Activated CD4-positive, alpha-beta T cell treated with anti-CD3 and anti-CD28 coated beads for 36 hours (primary cell): ENCODE measurements at regions not wholly inside any gene's neighbourhood (a gene's known extent, or its start where the extent isn't known, plus 50 kb on each side); places are given as distances from the start of the nearest gene placed in this dataset.

Experiments
- ATAC-seq: fragments of 200-7000 bp; cut with Tn5 transposase; one replicate; pipeline ENCODE4 v1.10.0; 2021; ENCODE audit warnings: mild to moderate bottlenecking, moderate library complexity
- CTCF ChIA-PET: fragments of 350-600 bp; sonication (Branson Sonifier 250); formaldehyde crosslinking; loops from one replicate; lab custom pipeline; 2021; ENCODE audit warnings: antibody characterized with exemption; lab: Charles Lee
- POLR2A ChIA-PET: fragments of 350-600 bp; sonication (Branson Sonifier 250); formaldehyde crosslinking; loops from one replicate; lab custom pipeline; 2021; ENCODE audit warnings: antibody characterized with exemption, inconsistent platforms; lab: Charles Lee
- DNase-seq: peaks from one replicate; pipeline ENCODE4 v3.0.0-alpha.2; 2020
- H3K27ac Mint-ChIP-seq: one replicate; pipeline ENCODE4 v1.8.0; 2021; ENCODE audit warnings: mixed read lengths
- H3K27me3 Mint-ChIP-seq: one replicate; pipeline ENCODE4 v1.8.0; 2021; ENCODE audit warnings: mixed read lengths
- H3K36me3 Mint-ChIP-seq: one replicate; pipeline ENCODE4 v1.8.0; 2021; ENCODE audit warnings: low read depth, mixed read lengths
- H3K4me1 Mint-ChIP-seq: one replicate; pipeline ENCODE4 v1.8.0; 2021; ENCODE audit warnings: mixed read lengths
- H3K4me3 Mint-ChIP-seq: one replicate; pipeline ENCODE4 v1.8.0; 2021; ENCODE audit warnings: mild to moderate bottlenecking, moderate library complexity, mixed read lengths
- H3K9me3 Mint-ChIP-seq: one replicate; pipeline ENCODE4 v1.8.0; 2021; ENCODE audit warnings: low read depth, mixed read lengths
- intact Hi-C, 2 experiments: fragments of 100-400 bp; cut with DNase I in 1 of 2; cut with micrococcal nuclease in 1 of 2; formaldehyde crosslinking; loops; one replicate each; pipeline versions ENCODE4 v1.14.2 to v1.15.1; 2022 to 2024; cut with DNase I, micrococcal nuclease

DNA sequence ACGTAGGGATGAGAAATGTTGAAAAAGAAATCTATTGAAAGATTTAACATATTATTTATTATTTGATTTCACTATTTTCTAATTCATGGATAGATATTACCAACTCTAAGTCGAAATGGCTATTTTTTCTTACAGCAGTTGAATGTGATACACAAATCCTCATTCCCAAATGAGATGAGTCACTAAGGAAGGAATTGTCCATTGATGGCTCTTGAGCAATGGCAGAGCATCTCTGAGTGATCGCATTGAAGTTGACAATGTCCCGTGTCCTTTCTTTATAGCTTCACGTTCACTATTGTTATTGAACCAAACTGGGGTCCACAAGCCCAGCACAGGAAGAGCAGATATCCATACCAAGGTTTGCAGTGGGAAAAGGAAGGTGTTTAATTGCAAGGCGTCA lies 648.3 kb upstream of the SPRY2 start:
- Mint-ChIP-seq H3K4me1 (no peaks in the 10 kb centered on the region), H3K27me3 (no peaks in the 10 kb centered on the region), H3K4me3 (no peak overlapping the region), H3K36me3 (no peaks in the 10 kb centered on the region), H3K27ac (no peak overlapping the region), H3K9me3 (peaks cover 10% of the 10 kb centered on the region)
- no peak for DNase-seq
- intact Hi-C loops, result no loop called here
- CTCF ChIA-PET, result no interaction called here
- POLR2A ChIA-PET, result no interaction called here
- ATAC-seq, result no peak

- Mint-ChIP-seq H3K36me3 (no peaks in the 10 kb centered on the region), H3K27me3 (no peaks in the 10 kb centered on the region), H3K4me3 (no peak overlapping the region), H3K4me1 (no peaks in the 10 kb centered on the region), H3K9me3 (peaks cover 10% of the 10 kb centered on the region), H3K27ac (no peak overlapping the region)
- ChIA-PET CTCF (no interaction called here), POLR2A (no interaction called here)
- ATAC-seq, result no peak
- intact Hi-C loops, result no loop called here
- no peak for DNase-seq
These were observed 647.6 kb upstream of the SPRY2 start for GRCh38 chr13:80988391-80989151.

GRCh38 chr13:80979035-80979641 lies 638.2 kb upstream of the SPRY2 start:
- intact Hi-C loops, result loop anchor here (1.0 kb wide), 1 partner anchor 38 kb away; no protein-coding TSS in a partner anchor
- ATAC-seq, result peak; percentile 55

DNA sequence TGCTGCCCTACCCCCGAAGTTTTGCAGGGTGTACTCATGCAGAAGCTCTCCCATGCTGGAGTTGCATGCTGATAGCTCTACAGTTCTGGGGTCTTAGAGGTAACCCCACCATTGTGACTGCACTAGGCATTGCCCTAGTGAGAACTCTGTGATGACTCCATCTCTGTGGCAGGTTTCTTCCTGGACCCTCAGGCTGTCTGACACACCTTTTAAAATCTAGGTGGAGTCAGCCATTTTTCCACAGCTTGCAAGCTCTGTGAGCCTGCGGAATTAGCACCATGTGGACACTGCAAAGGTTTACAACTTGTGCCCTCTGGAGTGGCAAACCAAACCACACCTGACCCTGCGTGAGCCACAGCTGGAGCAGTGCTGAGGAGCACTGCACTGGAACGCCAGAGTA lies 636.2 kb upstream of the SPRY2 start:
- no peaks in the 10 kb centered on the region for H3K9me3 Mint-ChIP-seq
- intact Hi-C loops, result no loop called here
- CTCF ChIA-PET, result interaction anchor here (0.6 to 1.4 kb wide), 4 partner anchors 8 to 736 kb away, joined by 3 read pairs; no protein-coding TSS in a partner anchor
- no peak overlapping the region for H3K27ac Mint-ChIP-seq
- ATAC-seq, result no peak
- H3K4me1 Mint-ChIP-seq, result no peaks in the 10 kb centered on the region
- no peaks in the 10 kb centered on the region for H3K36me3 Mint-ChIP-seq
- H3K4me3 Mint-ChIP-seq, result no peak overlapping the region
- no peak for DNase-seq
- POLR2A ChIA-PET, result no interaction called here
- no peaks in the 10 kb centered on the region for H3K27me3 Mint-ChIP-seq

More at GRCh38 chr13:80979035-80979641, 638.2 kb upstream of the SPRY2 start:
- DNase-seq, result peak; percentile 47
- Mint-ChIP-seq H3K9me3 (no peaks in the 10 kb centered on the region), H3K27ac (no peak overlapping the region), H3K4me3 (no peak overlapping the region), H3K4me1 (no peaks in the 10 kb centered on the region), H3K27me3 (no peaks in the 10 kb centered on the region), H3K36me3 (no peaks in the 10 kb centered on the region)
- ChIA-PET CTCF (interaction anchor here (0.6 to 1.8 kb wide), 3 partner anchors 12 to 106 kb away, joined by 3 to 16 read pairs (median 3); no protein-coding TSS in a partner anchor), POLR2A (no interaction called here)

DNA sequence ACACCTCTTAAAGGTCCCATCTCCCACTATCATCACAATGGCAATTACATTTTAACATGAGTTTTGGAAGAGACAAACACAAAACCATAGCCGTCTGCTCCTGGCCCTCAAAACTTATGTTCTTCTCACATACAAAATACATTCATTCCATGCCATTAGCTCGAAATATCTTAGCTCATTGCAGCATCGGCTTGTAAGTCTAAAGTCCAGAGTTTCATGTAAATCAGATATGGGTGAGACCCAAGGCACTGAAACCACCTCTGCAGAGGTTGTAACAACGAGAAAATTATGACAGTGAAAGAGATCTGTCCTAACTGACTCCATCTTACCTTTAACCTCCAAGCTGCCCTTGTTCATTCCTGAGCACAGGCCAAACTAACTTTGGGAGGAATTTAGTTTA lies 635.0 kb upstream of the SPRY2 start:
- ChIA-PET CTCF (interaction anchor here (0.8 to 1.4 kb wide), 3 partner anchors 42 to 674 kb away, joined by 3 read pairs; no protein-coding TSS in a partner anchor), POLR2A (no interaction called here)
- H3K4me3 Mint-ChIP-seq, result no peak overlapping the region
- H3K27me3 Mint-ChIP-seq, result no peaks in the 10 kb centered on the region
- no peaks in the 10 kb centered on the region for H3K9me3 Mint-ChIP-seq
- no peaks in the 10 kb centered on the region for H3K4me1 Mint-ChIP-seq
- no peak overlapping the region for H3K27ac Mint-ChIP-seq
- no peak for DNase-seq
- H3K36me3 Mint-ChIP-seq, result no peaks in the 10 kb centered on the region
- intact Hi-C loops, result no loop called here
- no peak for ATAC-seq

DNA sequence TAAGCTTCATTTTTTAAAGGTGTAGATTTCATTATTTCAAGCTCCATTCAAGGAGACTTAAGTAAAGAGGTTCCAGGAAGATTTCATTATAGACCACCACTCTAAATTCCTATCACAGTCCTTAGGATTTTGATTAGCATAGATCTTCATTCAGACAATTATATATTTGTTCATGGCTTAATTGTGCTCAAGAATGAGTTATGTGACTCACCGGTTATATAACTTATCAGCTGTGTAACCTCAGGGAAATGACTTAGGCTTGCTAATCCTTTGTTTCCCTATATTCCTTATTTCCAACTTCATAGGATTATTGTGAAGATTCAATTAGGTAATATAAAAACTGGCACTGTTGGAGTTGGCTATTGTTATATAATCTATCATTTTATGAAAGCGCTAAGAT lies 632.8 kb upstream of the SPRY2 start:
- Mint-ChIP-seq H3K9me3 (no peaks in the 10 kb centered on the region), H3K27ac (no peak overlapping the region), H3K4me1 (no peaks in the 10 kb centered on the region), H3K36me3 (no peaks in the 10 kb centered on the region), H3K27me3 (no peaks in the 10 kb centered on the region), H3K4me3 (no peak overlapping the region)
- intact Hi-C loops, result no loop called here
- DNase-seq (no peak), ATAC-seq (no peak)
- ChIA-PET CTCF (interaction anchor here (0.7 to 0.9 kb wide), 2 partner anchors 20 to 308 kb away, joined by 3 read pairs; no protein-coding TSS in a partner anchor), POLR2A (no interaction called here)

- ATAC-seq, result no peak
- intact Hi-C loops, result no loop called here
- ChIA-PET CTCF (interaction anchor here (0.9 kb wide), 1 partner anchor 20 kb away, joined by 3 read pairs; no protein-coding TSS in a partner anchor), POLR2A (no interaction called here)
- DNase-seq, result no peak
- no peak overlapping the region for H3K4me3 Mint-ChIP-seq
- no peaks in the 10 kb centered on the region for H3K9me3 Mint-ChIP-seq
- no peaks in the 10 kb centered on the region for H3K36me3 Mint-ChIP-seq
- H3K27me3 Mint-ChIP-seq, result no peaks in the 10 kb centered on the region
- H3K4me1 Mint-ChIP-seq, result no peaks in the 10 kb centered on the region
- H3K27ac Mint-ChIP-seq, result no peak overlapping the region
These were observed 632.0 kb upstream of the SPRY2 start for GRCh38 chr13:80972857-80973478.

- Mint-ChIP-seq H3K4me3 (no peak overlapping the region), H3K27me3 (no peaks in the 10 kb centered on the region), H3K4me1 (no peaks in the 10 kb centered on the region), H3K9me3 (peaks cover 3% of the 10 kb centered on the region), H3K27ac (no peak overlapping the region), H3K36me3 (no peaks in the 10 kb centered on the region)
- ChIA-PET POLR2A (no interaction called here), CTCF (no interaction called here)
- no peak for ATAC-seq
- intact Hi-C loops, result no loop called here
- no peak for DNase-seq
These were observed 624.2 kb upstream of the SPRY2 start for GRCh38 chr13:80965097-80965496.

- ATAC-seq (no peak), DNase-seq (no peak)
- POLR2A ChIA-PET, result no interaction called here
- Mint-ChIP-seq H3K4me1 (no peaks in the 10 kb centered on the region), H3K27ac (no peak overlapping the region), H3K9me3 (peaks cover 3% of the 10 kb centered on the region), H3K27me3 (no peaks in the 10 kb centered on the region), H3K36me3 (no peaks in the 10 kb centered on the region), H3K4me3 (no peak overlapping the region)
- CTCF ChIA-PET, result no interaction called here
- intact Hi-C loops, result no loop called here
These were observed 621.9 kb upstream of the SPRY2 start for GRCh38 chr13:80962855-80963254.

GRCh38 chr13:80962173-80962572 lies 621.2 kb upstream of the SPRY2 start:
- CTCF ChIA-PET, result no interaction called here
- POLR2A ChIA-PET, result no interaction called here
- intact Hi-C loops, result no loop called here
- Mint-ChIP-seq H3K4me3 (no peak overlapping the region), H3K9me3 (peaks cover 3% of the 10 kb centered on the region), H3K4me1 (no peaks in the 10 kb centered on the region), H3K27me3 (no peaks in the 10 kb centered on the region), H3K36me3 (no peaks in the 10 kb centered on the region), H3K27ac (no peak overlapping the region)
- ATAC-seq (no peak), DNase-seq (no peak)

DNA sequence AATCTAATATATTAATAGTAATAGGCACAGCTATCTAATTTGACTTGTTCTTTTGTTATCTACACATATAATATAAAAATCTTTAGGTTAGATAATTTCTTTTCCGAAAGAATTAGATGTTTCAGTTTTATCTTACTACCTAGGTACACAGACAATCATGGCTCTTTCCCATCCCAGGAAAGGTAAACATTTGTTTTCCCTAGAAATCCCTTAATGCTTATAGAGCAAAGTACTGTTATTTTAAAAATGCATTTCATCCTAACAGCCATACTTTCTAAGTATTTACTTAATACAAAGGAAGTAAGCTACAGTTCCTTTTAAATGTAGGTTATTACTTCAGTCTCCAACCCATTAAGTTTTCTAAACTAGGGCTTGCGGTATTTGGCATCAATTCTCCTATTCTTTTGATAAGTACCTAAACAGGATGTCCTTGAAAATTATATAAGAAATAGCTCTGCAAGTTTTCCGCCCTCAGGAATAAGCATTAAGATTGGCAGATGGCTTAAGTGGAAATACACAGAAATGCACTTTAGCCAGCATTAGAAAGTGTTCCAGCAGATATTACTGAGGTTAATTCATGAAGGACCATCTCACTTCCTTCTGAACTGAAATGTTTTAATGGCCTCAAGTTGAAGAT lies 616.2 kb upstream of the SPRY2 start:
- H3K27ac Mint-ChIP-seq, result no peak overlapping the region
- DNase-seq (no peak), ATAC-seq (no peak)
- no peak overlapping the region for H3K4me3 Mint-ChIP-seq
- intact Hi-C loops, result no loop called here
- peaks cover 4% of the 10 kb centered on the region for H3K9me3 Mint-ChIP-seq
- H3K4me1 Mint-ChIP-seq, result no peaks in the 10 kb centered on the region
- ChIA-PET CTCF (no interaction called here), POLR2A (no interaction called here)
- no peaks in the 10 kb centered on the region for H3K36me3 Mint-ChIP-seq
- H3K27me3 Mint-ChIP-seq, result no peaks in the 10 kb centered on the region
